ENCODE measurements at regions not wholly inside any gene's neighbourhood (a gene's known extent, or its start where the extent isn't known, plus 50 kb on each side); places are given as distances from the start of the nearest gene placed in this dataset.

- TF ChIP-seq MEF2A (IDR thresholded peaks at IDR 0.05; ENCODE audit: insufficient read depth, low read depth, low read length), result no peak
- no peak for TF ChIP-seq CTCF (IDR thresholded peaks at IDR 0.05 in 2 of 3, conservative IDR thresholded peaks at IDR 0.05 in 1 of 3; ENCODE audit: control insufficient read depth in 2 of 3, extremely low read depth in 1 of 3, insufficient read depth in 1 of 3, low read depth in 3 of 3, low read length in 3 of 3)
- no peak for TF ChIP-seq JUND (IDR thresholded peaks at IDR 0.05; ENCODE audit: low read depth, low read length)
- no peak for TF ChIP-seq YBX1 (IDR thresholded peaks at IDR 0.05)
- TF ChIP-seq KDM1A (IDR thresholded peaks at IDR 0.05; ENCODE audit: borderline replicate concordance), result no peak
- TF ChIP-seq TAF1 (IDR thresholded peaks at IDR 0.05; ENCODE audit: borderline replicate concordance, low read depth, low read length), result no peak
- TF ChIP-seq POLR2A (IDR thresholded peaks at IDR 0.05; ENCODE audit: low read depth, low read length), result no peak
- no peak for TF ChIP-seq REST (IDR thresholded peaks at IDR 0.05; ENCODE audit: low read depth, low read length)
- no peak for TF ChIP-seq POLR2AphosphoS5 (IDR thresholded peaks at IDR 0.05; ENCODE audit: low read length)
These were observed 204.6 kb downstream of the TRIB2 start for GRCh38 chr2:12921321-12921720.
